ENCODE measurements at regions not wholly inside any gene's neighbourhood (a gene's known extent, or its start where the extent isn't known, plus 50 kb on each side); places are given as distances from the start of the nearest gene placed in this dataset.

DNA sequence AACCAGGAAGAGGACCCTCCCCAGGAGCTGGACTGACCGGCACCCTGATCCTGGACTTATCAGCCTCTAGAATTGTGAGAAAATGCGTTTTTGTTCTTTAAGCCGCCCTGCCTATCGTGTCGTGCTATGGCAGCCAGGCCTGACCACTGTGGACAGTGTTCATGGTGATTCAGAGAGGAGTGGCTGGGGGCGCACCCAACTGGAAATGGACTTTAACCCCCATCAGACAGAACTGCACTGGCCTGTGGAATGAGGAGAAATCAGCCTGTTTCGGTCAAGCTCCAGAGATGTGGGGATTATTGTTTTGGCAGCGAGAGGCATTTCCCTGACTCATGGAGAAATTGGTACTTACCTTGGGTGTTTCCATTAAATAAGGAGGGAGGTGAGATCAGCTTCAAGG, 1437.8 kb downstream of the BRD1 start:
- Histone ChIP-seq H3K4me1 (ENCODE audit: control insufficient read depth, insufficient read depth, low read length) (no peaks in the 10 kb centered on the region), H3K9me3 (ENCODE audit: control insufficient read depth, insufficient read depth, low read depth, low read length) (no peaks in the 10 kb centered on the region), H3K4me3 (ENCODE audit: low read depth, low read length) (no peak overlapping the region), H3K27ac (ENCODE audit: extremely low read depth, low read depth, low read length) (no peak overlapping the region), H3K36me3 (ENCODE audit: control insufficient read depth in 2 of 2, insufficient read depth in 1 of 2, low read length in 2 of 2) (no peaks in the 10 kb centered on the region)
- ChIA-PET CTCF (interaction anchor here (0.7 kb wide), 1 partner anchor 36 kb away, joined by 3 read pairs; no protein-coding TSS in a partner anchor), POLR2A (no interaction called here)
- no peak for TF ChIP-seq PRDM6 (tag by site-specific recombination; IDR thresholded peaks at IDR 0.05)
- TF ChIP-seq ZNF146 (tag by site-specific recombination; IDR thresholded peaks at IDR 0.05), result no peak
- no peak for TF ChIP-seq ZNF549 (tag by site-specific recombination; IDR thresholded peaks at IDR 0.05)
- TF ChIP-seq ZNF621 (tag by site-specific recombination; IDR thresholded peaks at IDR 0.05), result no peak
- TF ChIP-seq ZNF777 (tag by site-specific recombination; IDR thresholded peaks at IDR 0.05; ENCODE audit: borderline replicate concordance), result no peak
- no peak for TF ChIP-seq ZNF292 (tag by site-specific recombination; IDR thresholded peaks at IDR 0.05; ENCODE audit: borderline replicate concordance, low read depth)
- no peak for TF ChIP-seq ZNF501 (tag by site-specific recombination; IDR thresholded peaks at IDR 0.05)
- TF ChIP-seq YY2 (tag by site-specific recombination; IDR thresholded peaks at IDR 0.05), result no peak
- no peak for TF ChIP-seq ZNF701 (tag by site-specific recombination; IDR thresholded peaks at IDR 0.05)
- TF ChIP-seq ZNF175 (tag by site-specific recombination; IDR thresholded peaks at IDR 0.05), result no peak
- no peak for TF ChIP-seq ZSCAN16 (tag by site-specific recombination; IDR thresholded peaks at IDR 0.05)
- TF ChIP-seq SETDB1 (IDR thresholded peaks at IDR 0.05; ENCODE audit: insufficient read length, low read length), result no peak
- TF ChIP-seq ZBTB1 (tag by site-specific recombination; IDR thresholded peaks at IDR 0.05), result no peak
- no peak for TF ChIP-seq INSM2 (tag by site-specific recombination; IDR thresholded peaks at IDR 0.05)
- no peak for TF ChIP-seq TCF7L2 (IDR thresholded peaks at IDR 0.05; ENCODE audit: borderline replicate concordance, low read depth, low read length)

DNA sequence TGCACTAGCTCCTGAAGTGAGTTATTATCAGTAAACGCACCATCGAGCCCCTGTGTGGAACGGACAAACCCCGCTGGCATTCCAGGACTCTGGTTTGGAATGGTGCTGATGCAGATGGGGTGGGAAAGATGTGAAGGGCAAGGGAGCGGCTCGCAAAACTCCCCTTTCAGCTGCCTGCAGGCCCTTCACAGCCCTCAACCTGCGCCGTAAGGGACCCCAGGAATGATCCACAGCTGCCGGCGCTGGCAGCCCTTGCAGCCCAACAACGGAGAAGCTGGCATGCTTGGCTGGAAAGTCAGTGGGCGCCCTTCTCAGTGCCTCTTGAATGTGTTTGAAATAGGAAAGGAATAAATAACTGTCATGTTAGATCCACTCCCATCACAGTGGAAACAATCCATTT, 1445.5 kb downstream of the BRD1 start:
- ChIA-PET POLR2A (no interaction called here), CTCF (interaction anchor here (0.9 kb wide), 1 partner anchor 111 kb away, joined by 4 read pairs; no protein-coding TSS in a partner anchor)
- Histone ChIP-seq H3K4me1 (ENCODE audit: control insufficient read depth, insufficient read depth, low read length) (no peaks in the 10 kb centered on the region), H3K9me3 (ENCODE audit: control insufficient read depth, insufficient read depth, low read depth, low read length) (no peaks in the 10 kb centered on the region), H3K27ac (ENCODE audit: extremely low read depth, low read depth, low read length) (no peak overlapping the region), H3K4me3 (ENCODE audit: low read depth, low read length) (no peak overlapping the region), H3K36me3 (ENCODE audit: control insufficient read depth in 2 of 2, insufficient read depth in 1 of 2, low read length in 2 of 2) (no peaks in the 10 kb centered on the region)
- TF ChIP-seq ZNF792 (tag by site-specific recombination; IDR thresholded peaks at IDR 0.05) (no peak), ZIC2 (tag by site-specific recombination; IDR thresholded peaks at IDR 0.05) (no peak), ZBTB10 (tag by site-specific recombination; IDR thresholded peaks at IDR 0.05) (no peak), ZNF623 (tag by site-specific recombination; IDR thresholded peaks at IDR 0.05) (no peak), ZNF37A (tag by site-specific recombination; IDR thresholded peaks at IDR 0.05) (no peak), SP7 (tag by site-specific recombination; IDR thresholded peaks at IDR 0.05) (no peak)
